Fibroblast of lung (primary cell): ENCODE measurements at regions not wholly inside any gene's neighbourhood (a gene's known extent, or its start where the extent isn't known, plus 50 kb on each side); places are given as distances from the start of the nearest gene placed in this dataset.

ENCODE experiments used
- DNase-seq, 2 donors: peaks; one replicate each; pipeline versions ENCODE4 v3.0.0 to v3.0.0-alpha.2; 2010; ENCODE audit warnings: low read depth in 2 of 2
- H2AFZ ChIP-seq: 2 replicates; pipeline ENCODE4 v1.5.1; 2012; ENCODE audit warnings: low read length, control low read depth, inconsistent platforms
- H3K27ac ChIP-seq: 2 replicates; pipeline ENCODE4 v1.5.1; 2011; ENCODE audit warnings: low read length, control low read depth; ENCODE audit not compliant: insufficient read depth
- H3K27me3 ChIP-seq: 2 replicates; pipeline ENCODE4 v1.5.1; 2011; ENCODE audit warnings: mild to moderate bottlenecking, low read length; ENCODE audit not compliant: control insufficient read depth, insufficient read depth
- H3K36me3 ChIP-seq: 2 replicates; pipeline ENCODE4 v1.5.1; 2011; ENCODE audit warnings: low read length; ENCODE audit not compliant: control insufficient read depth, insufficient read depth
- H3K4me1 ChIP-seq: 2 replicates; pipeline ENCODE4 v1.5.1; 2011; ENCODE audit warnings: low read length; ENCODE audit not compliant: control insufficient read depth, insufficient read depth; ENCODE audit errors: extremely low read depth
- H3K4me2 ChIP-seq: 2 replicates; pipeline ENCODE4 v1.5.1; 2011; ENCODE audit warnings: low read length, control low read depth; ENCODE audit not compliant: insufficient read depth; ENCODE audit errors: extremely low read depth
- H3K4me3 ChIP-seq, 4 experiments: fragments of 200-600 bp in 1 of 4; sonication (generic) in 1 of 4; replicated peaks in 1 of 4; 2 replicates each; pipeline ENCODE4 v1.5.1; 2011 to 2016; ENCODE audit warnings: low read length in 4 of 4, low read depth in 3 of 4, mild to moderate bottlenecking in 3 of 4, control low read depth in 2 of 4, inconsistent platforms in 1 of 4, mixed read lengths in 1 of 4; ENCODE audit not compliant: insufficient read depth in 1 of 4; ENCODE audit errors: control extremely low read depth in 1 of 4
- H3K79me2 ChIP-seq: 2 replicates; pipeline ENCODE4 v1.5.1; 2012; ENCODE audit warnings: mild to moderate bottlenecking, low read length, inconsistent platforms; ENCODE audit not compliant: control insufficient read depth, insufficient read depth
- H3K9ac ChIP-seq: 2 replicates; pipeline ENCODE4 v1.5.1; 2011; ENCODE audit warnings: mild to moderate bottlenecking, low read length, control low read depth; ENCODE audit not compliant: insufficient read depth
- H3K9me3 ChIP-seq: 2 replicates; pipeline ENCODE4 v1.5.1; 2012; ENCODE audit warnings: low read depth, low read length; ENCODE audit not compliant: control insufficient read depth, insufficient read depth
- H4K20me1 ChIP-seq: 2 replicates; pipeline ENCODE4 v1.5.1; 2011; ENCODE audit warnings: low read length; ENCODE audit not compliant: control insufficient read depth, insufficient read depth; ENCODE audit errors: extremely low read depth
- CTCF ChIP-seq, 2 donors: IDR thresholded peaks in 1 of 2; conservative IDR thresholded peaks in 1 of 2; 1 replicate in 1 of 2; 2 replicates in 1 of 2; pipeline ENCODE4 v1.5.1; 2011 to 2012; ENCODE audit warnings: low read length in 2 of 2, control low read depth in 1 of 2, inconsistent platforms in 1 of 2, low read depth in 1 of 2, mild to moderate bottlenecking in 1 of 2
- EZH2 ChIP-seq: IDR thresholded peaks from 2 replicates; pipeline ENCODE4 v1.5.1; 2012; ENCODE audit warnings: low read length, control low read depth, mild to moderate bottlenecking; ENCODE audit errors: missing control alignments

DNA sequence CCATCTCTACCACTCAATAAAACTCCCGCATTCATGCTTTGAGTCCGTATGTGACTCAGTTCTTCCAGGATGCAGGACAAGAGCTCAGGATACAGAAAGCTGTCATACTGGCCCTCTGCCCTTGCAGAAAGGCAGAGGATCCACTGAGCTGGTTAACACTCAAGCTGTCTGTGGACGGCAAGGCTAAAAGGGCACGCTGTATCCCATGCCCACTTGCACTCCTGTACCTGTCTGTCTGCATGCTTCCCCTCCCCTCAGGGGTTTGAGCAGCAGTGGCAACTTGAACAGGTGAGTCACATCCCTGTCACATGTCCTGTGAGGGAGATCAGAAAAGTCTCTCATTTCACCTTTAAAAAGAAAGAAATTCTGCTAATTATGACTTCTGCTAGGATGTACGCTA, 293.8 kb downstream of the HS3ST3B1 start:
- H3K4me2 ChIP-seq, result no peak overlapping the region
- no peak overlapping the region for H2AFZ ChIP-seq
- no peaks in the 10 kb centered on the region for H3K4me1 ChIP-seq
- no peak overlapping the region for H3K27ac ChIP-seq
- no peaks in the 10 kb centered on the region for H3K36me3 ChIP-seq
- DNase-seq, result no peak
- H3K4me3 ChIP-seq, result no peak overlapping the region
- H3K27me3 ChIP-seq, result no peaks in the 10 kb centered on the region
- H4K20me1 ChIP-seq, result no peaks in the 10 kb centered on the region
- no peaks in the 10 kb centered on the region for H3K9me3 ChIP-seq
- TF ChIP-seq EZH2, result no peak
- no peak for TF ChIP-seq CTCF (conservative IDR thresholded peaks at IDR 0.05 in 1 of 2, IDR thresholded peaks at IDR 0.05 in 1 of 2; ENCODE audit: low read depth in 1 of 2, low read length in 2 of 2)
- H3K79me2 ChIP-seq, result no peaks in the 10 kb centered on the region
- no peak overlapping the region for H3K9ac ChIP-seq

DNA sequence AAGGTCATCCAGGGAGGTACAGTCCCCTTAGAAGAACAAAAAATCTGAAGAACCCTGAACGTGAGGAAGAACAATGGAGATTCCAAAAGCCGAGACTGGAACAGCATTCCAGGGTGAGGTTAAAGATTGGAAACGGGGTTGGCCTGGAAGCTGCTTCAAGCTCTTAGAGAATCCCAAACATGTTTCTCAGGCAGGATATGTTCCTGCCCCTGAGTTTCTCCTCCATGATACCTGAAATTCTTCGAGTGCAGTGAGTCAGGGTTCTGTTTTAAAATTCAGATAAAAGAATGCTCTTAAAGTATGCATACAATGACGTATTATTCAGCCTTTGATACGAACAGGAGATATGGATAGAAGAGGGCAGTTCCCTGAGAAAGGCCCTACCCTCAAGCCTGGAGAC, 293.1 kb downstream of the HS3ST3B1 start:
- TF ChIP-seq EZH2 (no peak), CTCF (conservative IDR thresholded peaks at IDR 0.05 in 1 of 2, IDR thresholded peaks at IDR 0.05 in 1 of 2; ENCODE audit: low read depth in 1 of 2, low read length in 2 of 2) (no peak)

DNA sequence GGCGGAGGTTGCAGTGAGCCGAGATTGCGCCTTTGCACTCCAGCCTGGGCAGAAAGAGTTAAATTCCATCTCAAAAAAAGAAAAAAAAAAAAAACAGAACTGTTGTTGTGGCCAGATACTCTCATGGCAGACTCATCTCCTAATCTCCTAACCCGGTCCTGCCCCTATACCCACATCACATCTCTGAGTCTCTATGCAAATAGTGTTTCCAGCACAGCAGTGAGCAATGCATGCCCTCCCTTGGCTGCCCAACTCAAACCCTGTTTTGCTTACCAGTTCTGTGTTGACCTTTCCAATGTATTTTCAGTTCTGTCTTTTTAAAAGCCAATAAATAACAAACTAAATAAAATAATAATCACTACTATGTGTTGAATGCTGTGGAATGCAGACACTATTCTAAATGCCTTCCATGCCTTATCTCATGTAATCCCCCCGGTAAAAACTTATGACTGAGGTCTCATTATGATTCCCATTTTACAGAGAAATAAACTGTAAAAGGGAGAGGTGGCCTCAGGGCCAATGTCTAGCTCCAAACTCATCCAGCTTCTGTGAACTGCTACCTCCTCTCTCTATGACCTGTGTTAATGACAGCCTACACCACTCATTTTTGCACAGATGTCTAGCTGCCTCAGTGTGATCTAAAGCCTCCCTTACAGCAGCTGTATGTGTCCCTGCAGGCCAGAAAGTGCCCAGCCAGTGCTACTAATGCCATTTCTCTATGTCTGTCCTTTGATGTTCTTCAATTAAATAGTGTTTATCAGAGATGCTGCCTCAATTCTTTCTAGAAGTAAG, 289.8 kb downstream of the HS3ST3B1 start:
- TF ChIP-seq CTCF (conservative IDR thresholded peaks at IDR 0.05 in 1 of 2, IDR thresholded peaks at IDR 0.05 in 1 of 2; ENCODE audit: low read depth in 1 of 2, low read length in 2 of 2), result no peak
- TF ChIP-seq EZH2, result no peak
- Histone ChIP-seq H2AFZ (no peak overlapping the region), H3K36me3 (no peaks in the 10 kb centered on the region), H4K20me1 (no peaks in the 10 kb centered on the region), H3K9ac (no peak overlapping the region), H3K9me3 (no peaks in the 10 kb centered on the region), H3K27ac (no peak overlapping the region), H3K4me2 (no peak overlapping the region), H3K79me2 (no peaks in the 10 kb centered on the region), H3K4me3 (no peak overlapping the region), H3K4me1 (no peaks in the 10 kb centered on the region), H3K27me3 (no peaks in the 10 kb centered on the region)
- no peak for DNase-seq

More for the DNA sequence above, 293.1 kb downstream of the HS3ST3B1 start:
- Histone ChIP-seq H3K36me3 (no peaks in the 10 kb centered on the region), H3K9me3 (no peaks in the 10 kb centered on the region), H3K4me2 (no peak overlapping the region), H3K27ac (no peak overlapping the region), H3K79me2 (no peaks in the 10 kb centered on the region), H4K20me1 (no peaks in the 10 kb centered on the region), H2AFZ (no peak overlapping the region), H3K27me3 (no peaks in the 10 kb centered on the region), H3K4me3 (no peak overlapping the region), H3K9ac (no peak overlapping the region), H3K4me1 (no peaks in the 10 kb centered on the region)
- no peak for DNase-seq
